ENCODE measurements at regions not wholly inside any gene's neighbourhood (a gene's known extent, or its start where the extent isn't known, plus 50 kb on each side); places are given as distances from the start of the nearest gene placed in this dataset.
"Not testable (repeated sequence)": the region's sequence is repeated elsewhere in the genome, so short reads cannot be mapped to it uniquely, and the experiment has no call there.

GRCh38 chr6:94559829-94560537 is 1017.4 kb upstream of the MANEA start:
- H3K36me3 Mint-ChIP-seq, result no peaks in the 10 kb centered on the region
- no peak overlapping the region for H3K4me3 Mint-ChIP-seq
- no peak for DNase-seq
- H3K27ac Mint-ChIP-seq, result no peak overlapping the region
- H3K9me3 Mint-ChIP-seq (ENCODE audit: low read depth), result peaks cover 7% of the 10 kb centered on the region
- ATAC-seq, result no peak
- H3K27me3 Mint-ChIP-seq, result no peaks in the 10 kb centered on the region
- CTCF ChIA-PET, result no interaction called here
- H3K4me1 Mint-ChIP-seq, result no peaks in the 10 kb centered on the region

DNA sequence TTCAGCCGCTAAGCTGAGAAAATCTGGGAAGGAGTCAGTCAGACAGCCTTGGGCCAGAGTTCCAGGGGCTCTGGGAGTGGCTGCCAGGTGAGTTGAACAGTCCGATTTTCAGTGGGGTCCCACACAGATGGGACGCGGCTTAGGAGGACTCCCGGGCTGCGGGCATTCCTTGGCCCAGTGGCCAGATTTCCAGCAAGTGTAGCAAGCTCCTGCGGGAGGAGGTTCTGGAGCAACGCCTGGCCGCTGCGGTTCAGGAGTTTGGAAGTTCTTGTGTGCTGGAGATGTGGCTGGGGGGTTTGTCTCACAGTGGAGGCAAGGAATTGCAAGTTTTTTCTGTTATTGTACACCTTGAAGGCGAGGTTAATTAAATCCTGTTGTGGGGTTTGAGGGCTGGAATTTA is 1020.1 kb upstream of the MANEA start:
- CTCF ChIA-PET, H3K4me1 Mint-ChIP-seq, ATAC-seq, H3K4me3 Mint-ChIP-seq, DNase-seq, H3K27ac Mint-ChIP-seq, H3K27me3 Mint-ChIP-seq, H3K36me3 Mint-ChIP-seq: not testable (repeated sequence)
- peaks cover 12% of the 10 kb centered on the region for H3K9me3 Mint-ChIP-seq (ENCODE audit: low read depth)

DNA sequence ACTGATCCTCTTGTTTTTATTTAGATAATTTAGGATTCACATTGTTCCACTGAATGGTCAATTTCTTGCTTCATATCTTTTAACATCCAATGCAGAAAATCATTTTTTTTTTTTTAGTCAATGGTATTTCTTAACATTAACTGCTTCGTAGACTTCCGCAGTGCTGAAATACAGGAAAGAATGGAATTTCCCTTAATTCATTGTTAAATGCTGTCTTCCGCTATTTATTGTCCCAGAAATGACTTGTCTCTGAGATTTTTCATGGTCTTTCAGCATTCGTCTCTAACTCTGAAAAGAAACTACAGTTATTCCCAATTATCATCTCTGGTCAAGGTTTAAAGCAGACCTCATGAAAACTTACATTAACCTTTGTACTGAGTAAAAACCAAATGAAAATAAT is 1029.1 kb upstream of the MANEA start:
- CTCF ChIA-PET, result no interaction called here
- Mint-ChIP-seq H3K27me3 (no peaks in the 10 kb centered on the region), H3K27ac (no peak overlapping the region), H3K9me3 (ENCODE audit: low read depth) (peaks cover 3% of the 10 kb centered on the region), H3K4me3 (no peak overlapping the region), H3K36me3 (no peaks in the 10 kb centered on the region), H3K4me1 (no peaks in the 10 kb centered on the region)
- DNase-seq (no peak), ATAC-seq (no peak)

- Mint-ChIP-seq H3K27me3 (no peaks in the 10 kb centered on the region), H3K36me3 (no peaks in the 10 kb centered on the region), H3K4me3 (no peak overlapping the region), H3K9me3 (ENCODE audit: low read depth) (peaks cover 12% of the 10 kb centered on the region), H3K27ac (no peak overlapping the region), H3K4me1 (no peaks in the 10 kb centered on the region)
- no peak for DNase-seq
- CTCF ChIA-PET, result no interaction called here
- no peak for ATAC-seq
Measured at GRCh38 chr6:94535798-94536197, 1041.5 kb upstream of the MANEA start.

- no peaks in the 10 kb centered on the region for H3K36me3 Mint-ChIP-seq
- no peak overlapping the region for H3K4me3 Mint-ChIP-seq
- no peaks in the 10 kb centered on the region for H3K27me3 Mint-ChIP-seq
- ATAC-seq (no peak), DNase-seq (no peak)
- no peak overlapping the region for H3K27ac Mint-ChIP-seq
- CTCF ChIA-PET, result no interaction called here
- no peaks in the 10 kb centered on the region for H3K4me1 Mint-ChIP-seq
- no peaks in the 10 kb centered on the region for H3K9me3 Mint-ChIP-seq (ENCODE audit: low read depth)
Measured at GRCh38 chr6:94511502-94512088, 1065.7 kb upstream of the MANEA start.

DNA sequence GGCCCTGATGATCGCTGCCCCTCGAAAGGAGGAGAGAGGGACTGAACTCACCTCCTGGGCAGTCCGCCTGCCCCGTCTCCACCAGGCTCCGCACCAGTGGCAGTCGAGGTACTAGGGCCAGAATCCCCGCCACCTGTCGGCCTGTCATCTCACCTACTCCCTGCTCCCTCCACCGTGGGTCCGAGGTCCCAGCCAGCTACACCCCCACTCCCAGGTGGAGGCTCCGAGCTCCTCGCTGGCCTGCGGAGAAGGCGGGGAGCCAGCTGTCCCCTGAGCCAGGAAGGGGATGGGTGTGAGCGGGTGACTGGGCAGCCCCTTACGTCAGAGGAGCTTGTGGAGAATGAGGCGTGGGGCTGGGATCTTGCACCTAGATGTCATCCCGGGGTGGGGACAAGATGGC is 1066.5 kb upstream of the MANEA start:
- H3K9me3 Mint-ChIP-seq (ENCODE audit: low read depth), result no peaks in the 10 kb centered on the region
- DNase-seq (no peak), ATAC-seq (no peak)
- H3K4me1 Mint-ChIP-seq, result no peaks in the 10 kb centered on the region
- CTCF ChIA-PET, result no interaction called here
- H3K36me3 Mint-ChIP-seq, result no peaks in the 10 kb centered on the region
- H3K4me3 Mint-ChIP-seq, result no peak overlapping the region
- no peaks in the 10 kb centered on the region for H3K27me3 Mint-ChIP-seq
- H3K27ac Mint-ChIP-seq, result no peak overlapping the region

DNA sequence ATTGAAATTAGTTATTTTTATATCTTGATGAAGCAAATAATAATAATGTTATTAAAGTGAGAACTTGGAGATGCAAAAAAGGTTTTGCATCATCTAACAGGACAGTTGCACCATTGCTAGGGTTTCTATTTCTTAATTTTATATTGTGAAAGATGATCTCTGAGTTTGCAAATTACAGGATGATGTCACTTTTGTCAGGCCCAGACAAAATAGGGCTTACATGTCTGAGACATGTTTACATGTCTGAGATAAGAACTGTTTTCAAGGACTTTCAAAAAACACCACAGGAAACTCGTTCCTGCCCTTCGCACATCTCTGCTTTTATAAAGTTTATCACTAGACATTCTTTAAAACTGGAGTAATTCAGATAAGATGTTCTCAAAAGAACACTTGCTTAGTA is 1075.8 kb upstream of the MANEA start:
- ATAC-seq, result no peak
- no peaks in the 10 kb centered on the region for H3K4me1 Mint-ChIP-seq
- no peak for DNase-seq
- no peak overlapping the region for H3K27ac Mint-ChIP-seq
- H3K27me3 Mint-ChIP-seq, result no peaks in the 10 kb centered on the region
- CTCF ChIA-PET, result no interaction called here
- H3K36me3 Mint-ChIP-seq, result no peaks in the 10 kb centered on the region
- no peak overlapping the region for H3K4me3 Mint-ChIP-seq
- no peaks in the 10 kb centered on the region for H3K9me3 Mint-ChIP-seq (ENCODE audit: low read depth)

GRCh38 chr6:94498099-94498498 is 1078.7 kb upstream of the EPHA7 start:
- H3K4me3 Mint-ChIP-seq, result no peak overlapping the region
- H3K4me1 Mint-ChIP-seq, result no peaks in the 10 kb centered on the region
- CTCF ChIA-PET, result no interaction called here
- no peak overlapping the region for H3K27ac Mint-ChIP-seq
- ATAC-seq (no peak), DNase-seq (no peak)
- H3K36me3 Mint-ChIP-seq, result no peaks in the 10 kb centered on the region
- peaks cover 5% of the 10 kb centered on the region for H3K9me3 Mint-ChIP-seq (ENCODE audit: low read depth)
- H3K27me3 Mint-ChIP-seq, result no peaks in the 10 kb centered on the region

- H3K36me3 Mint-ChIP-seq, result no peaks in the 10 kb centered on the region
Measured at GRCh38 chr6:94494500-94494899, 1075.1 kb upstream of the EPHA7 start.

DNA sequence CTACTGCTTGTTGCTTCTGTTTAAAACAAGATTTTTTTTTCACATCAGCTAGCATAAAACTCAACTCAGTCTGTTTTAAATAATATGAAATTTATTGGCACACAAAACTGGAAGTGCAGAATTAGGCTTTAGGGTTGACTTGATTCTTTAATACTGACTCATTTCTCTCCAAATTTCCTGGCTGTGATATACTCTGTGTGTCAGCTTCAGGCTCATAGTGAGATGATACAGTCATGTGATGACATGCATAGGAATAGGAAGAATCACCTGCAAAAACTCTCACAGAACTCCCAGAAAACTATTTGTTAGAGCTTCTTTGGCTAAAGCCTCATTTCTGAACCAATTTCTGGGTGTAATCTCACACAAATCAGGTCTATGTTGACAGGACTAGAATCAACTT is 1068.0 kb upstream of the EPHA7 start:
- Mint-ChIP-seq H3K4me3 (no peak overlapping the region), H3K9me3 (ENCODE audit: low read depth) (no peaks in the 10 kb centered on the region), H3K36me3 (no peaks in the 10 kb centered on the region), H3K4me1 (no peaks in the 10 kb centered on the region), H3K27me3 (no peaks in the 10 kb centered on the region), H3K27ac (no peak overlapping the region)
- CTCF ChIA-PET, result no interaction called here
- no peak for DNase-seq
- ATAC-seq, result no peak

More at GRCh38 chr6:94494500-94494899, 1075.1 kb upstream of the EPHA7 start:
- DNase-seq (no peak), ATAC-seq (no peak)
- CTCF ChIA-PET, result no interaction called here
- H3K4me1 Mint-ChIP-seq, result no peaks in the 10 kb centered on the region
- peaks cover 8% of the 10 kb centered on the region for H3K9me3 Mint-ChIP-seq (ENCODE audit: low read depth)
- no peak overlapping the region for H3K4me3 Mint-ChIP-seq
- H3K27me3 Mint-ChIP-seq, result no peaks in the 10 kb centered on the region
- H3K27ac Mint-ChIP-seq, result no peak overlapping the region

- no peaks in the 10 kb centered on the region for H3K4me1 Mint-ChIP-seq
- no peak overlapping the region for H3K27ac Mint-ChIP-seq
- CTCF ChIA-PET, result no interaction called here
- no peak overlapping the region for H3K4me3 Mint-ChIP-seq
- H3K27me3 Mint-ChIP-seq, result no peaks in the 10 kb centered on the region
- no peak for DNase-seq
- no peaks in the 10 kb centered on the region for H3K36me3 Mint-ChIP-seq
- peaks cover 5% of the 10 kb centered on the region for H3K9me3 Mint-ChIP-seq (ENCODE audit: low read depth)
- no peak for ATAC-seq
Measured at GRCh38 chr6:94478133-94479005, 1059.0 kb upstream of the EPHA7 start.

- no peaks in the 10 kb centered on the region for H3K36me3 Mint-ChIP-seq
- DNase-seq (no peak), ATAC-seq (no peak)
- no peak overlapping the region for H3K4me3 Mint-ChIP-seq
- CTCF ChIA-PET, result no interaction called here
- H3K27ac Mint-ChIP-seq, result no peak overlapping the region
- no peaks in the 10 kb centered on the region for H3K27me3 Mint-ChIP-seq
- no peaks in the 10 kb centered on the region for H3K4me1 Mint-ChIP-seq
- no peaks in the 10 kb centered on the region for H3K9me3 Mint-ChIP-seq (ENCODE audit: low read depth)
Measured at GRCh38 chr6:94468830-94469229, 1049.5 kb upstream of the EPHA7 start.

GRCh38 chr6:94464018-94464510 is 1044.7 kb upstream of the EPHA7 start:
- no peak for DNase-seq
- no peaks in the 10 kb centered on the region for H3K36me3 Mint-ChIP-seq
- H3K9me3 Mint-ChIP-seq (ENCODE audit: low read depth), result no peaks in the 10 kb centered on the region
- no peak for ATAC-seq
- CTCF ChIA-PET, result no interaction called here
- H3K27me3 Mint-ChIP-seq, result no peaks in the 10 kb centered on the region
- no peak overlapping the region for H3K27ac Mint-ChIP-seq
- H3K4me1 Mint-ChIP-seq, result no peaks in the 10 kb centered on the region
- H3K4me3 Mint-ChIP-seq, result no peak overlapping the region

GRCh38 chr6:94463306-94463705 is 1043.9 kb upstream of the EPHA7 start:
- no peaks in the 10 kb centered on the region for H3K9me3 Mint-ChIP-seq (ENCODE audit: low read depth)
- no peaks in the 10 kb centered on the region for H3K36me3 Mint-ChIP-seq
- no peaks in the 10 kb centered on the region for H3K4me1 Mint-ChIP-seq
- ATAC-seq, result no peak
- CTCF ChIA-PET, result no interaction called here
- no peak overlapping the region for H3K27ac Mint-ChIP-seq
- no peaks in the 10 kb centered on the region for H3K27me3 Mint-ChIP-seq
- no peak for DNase-seq
- no peak overlapping the region for H3K4me3 Mint-ChIP-seq
